GM12878 (cell line): ENCODE measurements at regions not wholly inside any gene's neighbourhood (a gene's known extent, or its start where the extent isn't known, plus 50 kb on each side); places are given as distances from the start of the nearest gene placed in this dataset.

Experiments
- ATAC-seq: fragments of 200-7000 bp; cut with Tn5 transposase; 3 replicates; pipeline ENCODE4 v1.9.1; 2020; ENCODE audit warnings: mild to moderate bottlenecking, moderate library complexity
- BruUV-seq: library from RNA; stranded (reverse); fragments of 400-500 nt; replicated peaks from 2 replicates; lab custom pipeline; 2021; lab: Mats Ljungman, UMichigan
- CTCF ChIA-PET: fragments of 300-600 bp; sonication (Branson Sonifier 250); formaldehyde crosslinking; extraction: SDS; loops from one replicate; lab custom pipeline; 2021; ENCODE audit warnings: inconsistent platforms; lab: Yijun Ruan, JAX
- POLR2A ChIA-PET: fragments of 350-600 bp; formaldehyde crosslinking; extraction: SDS; loops from one replicate; lab custom pipeline; 2021; ENCODE audit warnings: inconsistent platforms; lab: Charles Lee
- RAD21 ChIA-PET: fragments of 300-600 bp; sonication (Branson Sonifier 250); formaldehyde crosslinking; loops from one replicate; lab custom pipeline; 2023; ENCODE audit warnings: antibody characterized with exemption; ENCODE audit not compliant: unreplicated experiment; lab: Charles Lee
- SMC1A ChIA-PET: fragments of 300-600 bp; sonication (Branson Sonifier 250); formaldehyde crosslinking; loops from one replicate; lab custom pipeline; 2023; ENCODE audit not compliant: unreplicated experiment, uncharacterized antibody; lab: Charles Lee
- DNase-seq: peaks from one replicate; pipeline ENCODE4 v3.0.0-alpha.2; 2011; ENCODE audit warnings: low read depth, low spot score
- FAIRE-seq: peaks from 3 replicates; lab custom pipeline; 2011; peaks lifted over from hg19 to GRCh38; lab: Jason Lieb, UNC
- H2AFZ ChIP-seq: 2 replicates; pipeline ENCODE4 v1.6.0; 2011; ENCODE audit warnings: low read depth, low read length, control low read depth; ENCODE audit not compliant: control insufficient read depth
- H3K27ac ChIP-seq: 2 replicates; pipeline ENCODE4 v1.5.1; 2011; ENCODE audit warnings: control low read depth; ENCODE audit not compliant: control insufficient read depth, insufficient read depth
- H3K27me3 ChIP-seq, 2 experiments: replicated peaks in 1 of 2; 2 replicates each; pipeline versions ENCODE4 v1.6.0 to v1.6.1; 2011; ENCODE audit warnings: low read length in 1 of 2; ENCODE audit not compliant: control insufficient read depth in 2 of 2, insufficient read depth in 2 of 2
- H3K36me3 ChIP-seq, 2 experiments: 2 replicates each; pipeline ENCODE4 v1.5.1; 2011; ENCODE audit warnings: low read length in 1 of 2; ENCODE audit not compliant: control insufficient read depth in 2 of 2, insufficient read depth in 2 of 2
- H3K4me1 ChIP-seq: 2 replicates; pipeline ENCODE4 v1.6.1; 2011; ENCODE audit warnings: mild to moderate bottlenecking, low read length, moderate library complexity, mixed read lengths; ENCODE audit not compliant: control insufficient read depth, insufficient read depth
- H3K4me2 ChIP-seq: 2 replicates; pipeline ENCODE4 v1.6.0; 2011; ENCODE audit warnings: control low read depth; ENCODE audit not compliant: control insufficient read depth, insufficient read depth
- H3K4me3 ChIP-seq: fragments of 200-600 bp; sonication (generic); 2 replicates; pipeline ENCODE4 v1.5.1; 2016
- H3K79me2 ChIP-seq: 2 replicates; pipeline ENCODE4 v1.6.0; 2011; ENCODE audit warnings: low read length; ENCODE audit not compliant: control insufficient read depth, insufficient read depth
- H3K9ac ChIP-seq: 2 replicates; pipeline ENCODE4 v1.8.0; 2011; ENCODE audit warnings: low read length, control low read depth, mixed read lengths; ENCODE audit not compliant: control insufficient read depth, insufficient read depth
- H3K9me3 ChIP-seq: replicated peaks from 3 replicates; pipeline ENCODE4 v1.5.1; 2011; ENCODE audit warnings: mild to moderate bottlenecking, low read length; ENCODE audit not compliant: control insufficient read depth, insufficient read depth
- H4K20me1 ChIP-seq: 2 replicates; pipeline ENCODE4 v1.6.0; 2011; ENCODE audit not compliant: control insufficient read depth, insufficient read depth
- ESRRA ChIP-seq: IDR thresholded peaks from 2 replicates; pipeline ENCODE4 v1.6.1; 2012; ENCODE audit warnings: mild to moderate bottlenecking, low read length, improper control_type of control experiment
- KDM1A ChIP-seq: fragments of 200-600 bp; sonication (generic); IDR thresholded peaks from 2 replicates; pipeline ENCODE4 v1.6.1; 2016; ENCODE audit warnings: borderline replicate concordance
- WGBS: methylation state at CpG from one replicate; pipeline ENCODE4 v1.1.6; 2016; ENCODE audit warnings: low lambda C conversion rate; ENCODE audit not compliant: insufficient replicate concordance, insufficient coverage; ENCODE audit errors: missing lambda C conversion rate; 5-methylcytosine and 5-hydroxymethylcytosine counted together
- in situ Hi-C: fragments of 300-500 bp; cut with MboI; formaldehyde crosslinking; loops from 9 replicates; pipeline ENCODE4 v1.14.3; 2018; ENCODE audit warnings: mixed read lengths
- intact Hi-C: fragments of 100-400 bp; cut with micrococcal nuclease; formaldehyde crosslinking; loops from one replicate; pipeline ENCODE4 v1.14.2; 2022; ENCODE audit not compliant: unreplicated experiment
- TF ChIP-seq, protein P1 (sequence below): fragments of 450-650 bp; IDR thresholded peaks from 2 replicates; pipeline ENCODE4 v1.6.1; 2017; ENCODE audit warnings: mild to moderate bottlenecking, moderate library complexity
- TF ChIP-seq, protein P2 (sequence below): fragments of 450-650 bp; IDR thresholded peaks from 2 replicates; pipeline ENCODE4 v1.6.1; 2016; ENCODE audit warnings: mild to moderate bottlenecking
- TF ChIP-seq, protein P3 (sequence below): IDR thresholded peaks from 2 replicates; pipeline ENCODE4 v1.6.1; 2012; ENCODE audit warnings: low read depth, low read length, improper control_type of control experiment

DNA sequence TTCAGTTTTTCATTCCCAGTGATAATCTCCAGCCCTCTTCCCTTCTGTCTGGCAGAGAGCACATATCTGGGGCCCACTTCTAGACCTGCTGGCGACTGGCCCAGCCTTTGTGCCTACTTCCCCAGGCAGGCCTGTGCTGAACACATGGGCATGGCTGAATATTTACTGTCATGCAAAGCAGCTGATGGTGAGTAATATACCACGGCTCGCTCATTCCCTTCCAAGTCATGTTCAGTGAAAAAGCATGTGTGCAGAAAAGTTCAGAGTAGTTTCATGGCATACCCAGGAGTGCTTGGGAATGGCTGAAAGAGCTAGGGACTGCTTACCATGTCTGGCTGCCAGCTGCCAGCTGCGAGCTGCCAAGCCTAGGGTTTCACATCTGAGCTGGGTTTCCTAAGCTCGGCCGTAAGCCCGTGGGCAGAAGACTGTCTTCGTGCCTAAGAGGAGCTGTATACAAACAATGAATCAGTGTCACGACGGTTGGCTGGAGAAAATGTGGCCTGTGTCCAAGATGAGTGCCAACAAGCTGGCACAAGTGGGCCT lies 179.9 kb upstream of the PELI2 start (continued):
- TF ChIP-seq, protein P1, sequence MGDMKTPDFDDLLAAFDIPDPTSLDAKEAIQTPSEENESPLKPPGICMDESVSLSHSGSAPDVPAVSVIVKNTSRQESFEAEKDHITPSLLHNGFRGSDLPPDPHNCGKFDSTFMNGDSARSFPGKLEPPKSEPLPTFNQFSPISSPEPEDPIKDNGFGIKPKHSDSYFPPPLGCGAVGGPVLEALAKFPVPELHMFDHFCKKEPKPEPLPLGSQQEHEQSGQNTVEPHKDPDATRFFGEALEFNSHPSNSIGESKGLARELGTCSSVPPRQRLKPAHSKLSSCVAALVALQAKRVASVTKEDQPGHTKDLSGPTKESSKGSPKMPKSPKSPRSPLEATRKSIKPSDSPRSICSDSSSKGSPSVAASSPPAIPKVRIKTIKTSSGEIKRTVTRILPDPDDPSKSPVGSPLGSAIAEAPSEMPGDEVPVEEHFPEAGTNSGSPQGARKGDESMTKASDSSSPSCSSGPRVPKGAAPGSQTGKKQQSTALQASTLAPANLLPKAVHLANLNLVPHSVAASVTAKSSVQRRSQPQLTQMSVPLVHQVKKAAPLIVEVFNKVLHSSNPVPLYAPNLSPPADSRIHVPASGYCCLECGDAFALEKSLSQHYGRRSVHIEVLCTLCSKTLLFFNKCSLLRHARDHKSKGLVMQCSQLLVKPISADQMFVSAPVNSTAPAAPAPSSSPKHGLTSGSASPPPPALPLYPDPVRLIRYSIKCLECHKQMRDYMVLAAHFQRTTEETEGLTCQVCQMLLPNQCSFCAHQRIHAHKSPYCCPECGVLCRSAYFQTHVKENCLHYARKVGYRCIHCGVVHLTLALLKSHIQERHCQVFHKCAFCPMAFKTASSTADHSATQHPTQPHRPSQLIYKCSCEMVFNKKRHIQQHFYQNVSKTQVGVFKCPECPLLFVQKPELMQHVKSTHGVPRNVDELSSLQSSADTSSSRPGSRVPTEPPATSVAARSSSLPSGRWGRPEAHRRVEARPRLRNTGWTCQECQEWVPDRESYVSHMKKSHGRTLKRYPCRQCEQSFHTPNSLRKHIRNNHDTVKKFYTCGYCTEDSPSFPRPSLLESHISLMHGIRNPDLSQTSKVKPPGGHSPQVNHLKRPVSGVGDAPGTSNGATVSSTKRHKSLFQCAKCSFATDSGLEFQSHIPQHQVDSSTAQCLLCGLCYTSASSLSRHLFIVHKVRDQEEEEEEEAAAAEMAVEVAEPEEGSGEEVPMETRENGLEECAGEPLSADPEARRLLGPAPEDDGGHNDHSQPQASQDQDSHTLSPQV, result no peak

DNA sequence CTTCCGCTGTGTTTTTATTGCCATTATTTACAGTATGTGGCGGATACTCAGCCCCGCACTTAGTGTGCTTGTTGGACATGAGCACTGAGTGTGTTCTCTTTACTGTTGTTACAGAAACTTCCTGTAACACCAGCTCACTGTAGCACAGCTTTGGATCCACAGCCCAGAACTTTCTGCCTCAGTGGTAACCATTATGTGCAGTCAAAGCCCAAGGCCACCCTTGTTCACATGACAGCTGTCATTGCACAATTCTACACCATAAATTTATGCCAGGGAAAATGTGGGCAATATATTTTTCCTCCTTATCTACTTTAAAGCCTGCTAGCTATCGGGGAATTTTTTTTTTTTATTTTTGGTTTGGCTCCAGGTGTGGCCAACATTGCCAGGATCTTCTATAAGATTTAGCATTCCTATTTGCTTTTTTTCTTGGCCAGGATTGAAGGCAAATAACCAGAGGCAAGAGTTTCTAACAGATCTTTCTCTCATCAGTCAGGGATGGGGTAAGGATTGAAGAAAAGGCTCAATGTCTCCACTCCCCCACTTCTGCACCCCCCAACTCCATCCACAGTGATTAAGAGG lies 176.0 kb upstream of the PELI2 start:
- WGBS, result 70% methylated on average over 4 of the region's 4 CpGs
- ChIA-PET SMC1A (interaction anchor here (1.0 kb wide), 1 partner anchor 18 kb away, joined by 4 read pairs; no protein-coding TSS in a partner anchor), RAD21 (no interaction called here), CTCF (no interaction called here), POLR2A (no interaction called here)
- no peaks in the 10 kb centered on the region for H3K79me2 ChIP-seq
- H4K20me1 ChIP-seq, result no peaks in the 10 kb centered on the region
- DNase-seq (no peak), FAIRE-seq (no peak), ATAC-seq (no peak)
- no peak overlapping the region for H2AFZ ChIP-seq
- H3K36me3 ChIP-seq, result no peaks in the 10 kb centered on the region
- H3K9ac ChIP-seq, result no peak overlapping the region
- intact Hi-C loops (no loop called here), in situ Hi-C loops (no loop called here)
- H3K9me3 ChIP-seq, result no peaks in the 10 kb centered on the region
- H3K27me3 ChIP-seq, result no peaks in the 10 kb centered on the region
- H3K4me1 ChIP-seq, result no peaks in the 10 kb centered on the region
- TF ChIP-seq, protein P2, sequence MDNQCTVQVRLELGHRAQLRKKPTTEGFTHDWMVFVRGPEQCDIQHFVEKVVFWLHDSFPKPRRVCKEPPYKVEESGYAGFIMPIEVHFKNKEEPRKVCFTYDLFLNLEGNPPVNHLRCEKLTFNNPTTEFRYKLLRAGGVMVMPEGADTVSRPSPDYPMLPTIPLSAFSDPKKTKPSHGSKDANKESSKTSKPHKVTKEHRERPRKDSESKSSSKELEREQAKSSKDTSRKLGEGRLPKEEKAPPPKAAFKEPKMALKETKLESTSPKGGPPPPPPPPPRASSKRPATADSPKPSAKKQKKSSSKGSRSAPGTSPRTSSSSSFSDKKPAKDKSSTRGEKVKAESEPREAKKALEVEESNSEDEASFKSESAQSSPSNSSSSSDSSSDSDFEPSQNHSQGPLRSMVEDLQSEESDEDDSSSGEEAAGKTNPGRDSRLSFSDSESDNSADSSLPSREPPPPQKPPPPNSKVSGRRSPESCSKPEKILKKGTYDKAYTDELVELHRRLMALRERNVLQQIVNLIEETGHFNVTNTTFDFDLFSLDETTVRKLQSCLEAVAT, result no peak
- TF ChIP-seq, protein P3, sequence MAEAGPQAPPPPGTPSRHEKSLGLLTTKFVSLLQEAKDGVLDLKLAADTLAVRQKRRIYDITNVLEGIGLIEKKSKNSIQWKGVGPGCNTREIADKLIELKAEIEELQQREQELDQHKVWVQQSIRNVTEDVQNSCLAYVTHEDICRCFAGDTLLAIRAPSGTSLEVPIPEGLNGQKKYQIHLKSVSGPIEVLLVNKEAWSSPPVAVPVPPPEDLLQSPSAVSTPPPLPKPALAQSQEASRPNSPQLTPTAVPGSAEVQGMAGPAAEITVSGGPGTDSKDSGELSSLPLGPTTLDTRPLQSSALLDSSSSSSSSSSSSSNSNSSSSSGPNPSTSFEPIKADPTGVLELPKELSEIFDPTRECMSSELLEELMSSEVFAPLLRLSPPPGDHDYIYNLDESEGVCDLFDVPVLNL, result no peak
- TF ChIP-seq KDM1A (no peak), ESRRA (no peak)
- BruUV-seq, result no TSS peak
- H3K4me2 ChIP-seq, result no peak overlapping the region
- H3K4me3 ChIP-seq, result no peak overlapping the region
- H3K27ac ChIP-seq, result no peak overlapping the region
